Lung (tissue), 11 donors: ENCODE measurements at regions not wholly inside any gene's neighbourhood (a gene's known extent, or its start where the extent isn't known, plus 50 kb on each side); places are given as distances from the start of the nearest gene placed in this dataset.
"Not testable (repeated sequence)": the region's sequence is repeated elsewhere in the genome, so short reads cannot be mapped to it uniquely, and the experiment has no call there.

Experiments used
- ATAC-seq: fragments of 200-7000 bp; cut with Tn5 transposase; one replicate; pipeline ENCODE4 v1.9.1; 2020; ENCODE audit warnings: moderate number of reproducible peaks; ENCODE audit not compliant: insufficient read depth, low FRiP score
- DNase-seq, 3 donors: peaks; one replicate each; pipeline ENCODE4 v3.0.0-alpha.2; 2013 to 2017
- H3K27ac ChIP-seq, 2 donors: one replicate each; pipeline ENCODE4 v1.5.1; 2013; ENCODE audit warnings: mild to moderate bottlenecking in 2 of 2, moderate library complexity in 2 of 2, control low read depth in 1 of 2, inconsistent platforms in 1 of 2, low read depth in 1 of 2, low read length in 1 of 2
- H3K27me3 ChIP-seq, 3 donors: one replicate each; pipeline ENCODE4 v1.5.1; 2013; ENCODE audit warnings: low read length in 2 of 3; ENCODE audit not compliant: control insufficient read depth in 3 of 3, insufficient read depth in 3 of 3
- H3K36me3 ChIP-seq, 4 donors: one replicate each; pipeline ENCODE4 v1.5.1; 2013; ENCODE audit warnings: low read length in 4 of 4, mild to moderate bottlenecking in 1 of 4, moderate library complexity in 1 of 4; ENCODE audit not compliant: control insufficient read depth in 4 of 4, insufficient read depth in 4 of 4
- H3K4me1 ChIP-seq, 5 donors: one replicate each; pipeline ENCODE4 v1.5.1; 2013; ENCODE audit warnings: low read length in 5 of 5, mild to moderate bottlenecking in 2 of 5, moderate library complexity in 1 of 5; ENCODE audit not compliant: control insufficient read depth in 5 of 5, insufficient read depth in 5 of 5
- H3K4me3 ChIP-seq: one replicate; pipeline ENCODE4 v1.5.1; 2013; ENCODE audit warnings: mild to moderate bottlenecking, control low read depth, moderate library complexity
- H3K9ac ChIP-seq, 2 donors: one replicate each; pipeline ENCODE4 v1.5.1; 2013; ENCODE audit warnings: low read length in 2 of 2, control low read depth in 1 of 2; ENCODE audit not compliant: insufficient read depth in 1 of 2
- H3K9me3 ChIP-seq, 4 donors: one replicate each; pipeline ENCODE4 v1.5.1; 2013; ENCODE audit warnings: low read length in 3 of 4, mild to moderate bottlenecking in 1 of 4, moderate library complexity in 1 of 4; ENCODE audit not compliant: control insufficient read depth in 4 of 4, insufficient read depth in 3 of 4
- WGBS, 2 donors: extraction: QIAGEN DNeasy Blood & Tissue Kit; methylation state at CpG; one replicate each; pipeline ENCODE4 v1.1.7; 2013; 5-methylcytosine and 5-hydroxymethylcytosine counted together
- TF ChIP-seq, protein P1 (sequence below): IDR thresholded peaks from 2 replicates; pipeline ENCODE4 v1.5.1; 2012; ENCODE audit warnings: mild to moderate bottlenecking; ENCODE audit errors: control extremely low read depth, extremely low read depth
- donor health status: control.
- donor health status: control.
- donor health status: Bipolar disorder and iron deficiency.
- donor health status: healthy.
- donor health status: DM: yes; HTN: yes; CAD: no.

DNA sequence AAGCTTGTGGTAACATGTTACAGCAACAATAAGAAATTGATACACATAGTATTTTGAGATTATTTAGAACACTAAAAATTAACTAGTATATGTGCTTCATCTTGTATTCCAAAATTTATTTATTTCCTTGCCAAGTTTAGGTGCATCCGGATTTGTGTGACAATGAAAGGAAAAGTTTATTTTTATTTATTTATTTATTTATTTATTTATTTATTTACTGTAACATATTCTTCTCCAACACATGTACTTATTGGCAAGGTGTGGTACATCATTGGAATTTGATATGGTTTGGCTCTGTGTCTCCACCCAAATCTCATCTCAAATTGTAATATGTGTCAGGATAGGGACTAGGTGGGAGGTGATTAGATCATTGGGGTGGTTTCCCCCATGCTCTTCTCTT, 373.3 kb upstream of the EDIL3 start:
- no peaks in the 10 kb centered on the region for H3K9me3 ChIP-seq
- H3K27ac ChIP-seq = no peak overlapping the region
- H3K4me3 ChIP-seq = no peak overlapping the region
- H3K4me1 ChIP-seq = no peaks in the 10 kb centered on the region
- DNase-seq (no peak), ATAC-seq (no peak)
- H3K36me3 ChIP-seq = no peaks in the 10 kb centered on the region
- TF ChIP-seq, protein P1, sequence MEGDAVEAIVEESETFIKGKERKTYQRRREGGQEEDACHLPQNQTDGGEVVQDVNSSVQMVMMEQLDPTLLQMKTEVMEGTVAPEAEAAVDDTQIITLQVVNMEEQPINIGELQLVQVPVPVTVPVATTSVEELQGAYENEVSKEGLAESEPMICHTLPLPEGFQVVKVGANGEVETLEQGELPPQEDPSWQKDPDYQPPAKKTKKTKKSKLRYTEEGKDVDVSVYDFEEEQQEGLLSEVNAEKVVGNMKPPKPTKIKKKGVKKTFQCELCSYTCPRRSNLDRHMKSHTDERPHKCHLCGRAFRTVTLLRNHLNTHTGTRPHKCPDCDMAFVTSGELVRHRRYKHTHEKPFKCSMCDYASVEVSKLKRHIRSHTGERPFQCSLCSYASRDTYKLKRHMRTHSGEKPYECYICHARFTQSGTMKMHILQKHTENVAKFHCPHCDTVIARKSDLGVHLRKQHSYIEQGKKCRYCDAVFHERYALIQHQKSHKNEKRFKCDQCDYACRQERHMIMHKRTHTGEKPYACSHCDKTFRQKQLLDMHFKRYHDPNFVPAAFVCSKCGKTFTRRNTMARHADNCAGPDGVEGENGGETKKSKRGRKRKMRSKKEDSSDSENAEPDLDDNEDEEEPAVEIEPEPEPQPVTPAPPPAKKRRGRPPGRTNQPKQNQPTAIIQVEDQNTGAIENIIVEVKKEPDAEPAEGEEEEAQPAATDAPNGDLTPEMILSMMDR = no peak
- H3K9ac ChIP-seq = no peak overlapping the region
- no peaks in the 10 kb centered on the region for H3K27me3 ChIP-seq
- WGBS, 2 donors = 84 to 91% methylated on average over 1 of the region's 1 CpG

DNA sequence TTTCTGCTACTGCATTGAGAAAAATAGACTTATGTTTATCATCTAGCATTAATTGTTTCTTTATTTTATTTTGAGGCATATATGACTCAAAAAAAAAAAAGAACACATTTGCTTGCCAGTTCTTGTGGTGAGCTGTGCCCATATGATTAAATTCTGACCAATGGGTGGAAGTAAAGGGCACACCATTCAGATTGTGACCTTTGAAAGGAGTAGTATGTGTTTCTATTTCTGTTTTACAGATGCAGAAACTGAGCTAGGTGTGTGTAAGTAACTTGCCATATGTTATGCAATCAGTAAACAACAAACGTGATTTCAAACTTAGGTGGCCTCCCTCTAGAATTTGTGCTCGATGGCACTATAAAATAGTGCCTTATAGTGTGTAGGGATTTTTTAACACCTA, 368.1 kb upstream of the EDIL3 start:
- 56 to 77% methylated on average over 2 of the region's 2 CpGs for WGBS, 2 donors

DNA sequence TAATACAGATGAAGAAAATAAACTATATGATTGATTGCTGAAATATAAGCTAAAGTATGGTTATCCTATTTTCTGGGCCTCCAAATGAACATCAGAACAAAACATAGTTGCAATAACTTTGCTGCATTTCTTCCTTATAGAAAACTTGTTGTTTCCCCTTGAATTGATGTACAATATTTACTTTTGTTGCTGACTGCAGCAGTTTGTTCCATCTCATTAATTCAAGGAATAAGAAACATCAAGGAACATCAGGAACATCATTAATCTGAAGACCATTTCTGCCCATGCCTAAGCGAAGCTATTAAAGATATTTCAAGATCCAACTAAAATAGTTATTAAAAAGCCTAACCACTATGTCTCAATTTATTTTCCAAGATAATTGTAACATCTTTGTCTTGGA, 363.6 kb upstream of the EDIL3 start:
- no peaks in the 10 kb centered on the region for H3K4me1 ChIP-seq
- H3K36me3 ChIP-seq = no peaks in the 10 kb centered on the region
- 1 to 53% methylated on average over 1 of the region's 1 CpG for WGBS, 2 donors
- H3K9me3 ChIP-seq = no peaks in the 10 kb centered on the region
- TF ChIP-seq, protein P1 = no peak
- no peak for ATAC-seq
- no peak overlapping the region for H3K4me3 ChIP-seq
- H3K27me3 ChIP-seq = no peaks in the 10 kb centered on the region
- no peak overlapping the region for H3K27ac ChIP-seq
- no peak for DNase-seq
- H3K9ac ChIP-seq = no peak overlapping the region

More for the DNA sequence above, 368.1 kb upstream of the EDIL3 start:
- H3K36me3 ChIP-seq = no peaks in the 10 kb centered on the region
- H3K4me3 ChIP-seq = no peak overlapping the region
- H3K9ac ChIP-seq = no peak overlapping the region
- H3K4me1 ChIP-seq = no peaks in the 10 kb centered on the region
- TF ChIP-seq, protein P1 = no peak
- no peak overlapping the region for H3K27ac ChIP-seq
- no peak for ATAC-seq
- H3K9me3 ChIP-seq = no peaks in the 10 kb centered on the region
- DNase-seq = no peak
- no peaks in the 10 kb centered on the region for H3K27me3 ChIP-seq

DNA sequence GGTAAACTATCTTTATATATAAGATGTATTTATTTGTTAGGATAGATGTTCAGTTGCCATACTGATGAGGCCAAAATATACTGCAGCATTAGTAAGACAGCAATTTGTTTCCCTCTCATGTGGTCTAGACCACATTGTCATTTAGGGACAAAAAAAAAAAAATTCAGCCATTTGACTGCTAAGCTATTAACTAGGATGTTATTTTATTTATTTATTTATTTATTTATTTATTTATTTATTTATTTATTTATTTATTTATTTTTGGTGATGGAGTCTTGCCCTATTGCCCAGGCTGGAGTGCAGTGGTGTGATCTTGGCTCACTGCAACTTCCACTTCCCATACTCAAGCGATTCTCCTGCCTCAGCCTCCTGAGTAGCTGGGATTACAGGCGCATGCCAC, 361.6 kb upstream of the EDIL3 start:
- H3K9me3 ChIP-seq, H3K4me3 ChIP-seq, H3K9ac ChIP-seq, H3K4me1 ChIP-seq, H3K27me3 ChIP-seq, H3K27ac ChIP-seq, H3K36me3 ChIP-seq, DNase-seq, ATAC-seq: not testable (repeated sequence)
- WGBS, 2 donors = 93 to 94% methylated on average over 2 of the region's 2 CpGs
